ENCODE measurements at regions not wholly inside any gene's neighbourhood (a gene's known extent, or its start where the extent isn't known, plus 50 kb on each side); places are given as distances from the start of the nearest gene placed in this dataset.

GRCh38 chr3:41000471-41000870, 198.8 kb upstream of the CTNNB1 start:
- TF ChIP-seq ZNF274 (IDR thresholded peaks at IDR 0.05; ENCODE audit: borderline replicate concordance, low read depth, low read length), result no peak
- no peak for TF ChIP-seq ZNF57 (CRISPR knock-in tag; IDR thresholded peaks at IDR 0.05)
- TF ChIP-seq CTCF (IDR thresholded peaks at IDR 0.05 in 2 of 3, conservative IDR thresholded peaks at IDR 0.05 in 1 of 3; ENCODE audit: insufficient read depth in 2 of 3, low read depth in 1 of 3, low read length in 3 of 3), result no peak
- TF ChIP-seq HCFC1 (IDR thresholded peaks at IDR 0.05; ENCODE audit: low read depth, low read length), result no peak
- TF ChIP-seq AFF1 (IDR thresholded peaks at IDR 0.05; ENCODE audit: low read depth in 1 of 2, partially characterized antibody in 2 of 2), result no peak
- no peak for TF ChIP-seq CREB3 (tag; conservative IDR thresholded peaks at IDR 0.05; ENCODE audit: low read depth)
- no peak for TF ChIP-seq ZNF384 (IDR thresholded peaks at IDR 0.05; ENCODE audit: low read depth, low read length)
- TF ChIP-seq ZKSCAN1 (IDR thresholded peaks at IDR 0.05; ENCODE audit: low read depth, low read length), result no peak
- TF ChIP-seq NEUROD1 (IDR thresholded peaks at IDR 0.05; ENCODE audit: borderline replicate concordance, low read depth, low read length, partially characterized antibody), result no peak
